ENCODE measurements at regions not wholly inside any gene's neighbourhood (a gene's known extent, or its start where the extent isn't known, plus 50 kb on each side); places are given as distances from the start of the nearest gene placed in this dataset.

DNA sequence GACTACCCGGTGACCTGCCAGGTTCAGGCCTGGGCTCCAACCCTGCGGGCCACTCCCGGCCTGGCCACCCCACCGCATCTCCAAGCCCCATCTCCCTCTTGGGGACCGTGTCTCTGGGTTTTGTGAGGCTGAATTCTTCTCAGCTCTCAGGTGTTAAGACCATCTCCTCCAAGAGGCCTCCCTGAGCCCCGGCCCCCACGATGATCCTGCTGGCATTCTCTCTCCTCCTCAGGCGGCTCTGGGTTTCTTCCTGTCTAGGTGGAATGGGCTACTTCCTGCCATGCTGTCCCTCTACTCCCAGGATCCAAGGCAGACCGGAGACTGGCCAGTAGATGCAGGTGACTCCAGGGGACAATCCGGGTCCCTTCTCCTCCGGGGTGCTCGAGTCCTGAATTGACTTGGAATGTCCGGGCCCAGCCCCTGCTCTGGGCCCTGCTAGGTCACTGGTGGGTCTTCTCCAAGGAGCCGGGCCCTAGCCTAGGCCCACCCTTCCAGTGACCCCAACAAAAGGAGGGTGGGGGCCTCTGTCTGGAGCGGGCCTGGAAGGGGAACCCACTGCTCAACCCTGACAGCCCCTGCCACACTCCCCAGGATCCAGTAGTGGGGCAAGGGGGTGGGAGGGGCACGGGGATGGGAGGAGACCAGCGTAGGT, 219.8 kb downstream of the C9orf50 start:
- H3K27me3 ChIP-seq, result no peaks in the 10 kb centered on the region
- H3K36me3 ChIP-seq, result no peaks in the 10 kb centered on the region
- no peak for TF ChIP-seq POLR2A (IDR thresholded peaks at IDR 0.05)
- TF ChIP-seq EP300 (IDR thresholded peaks at IDR 0.05), result no peak
- TF ChIP-seq, protein P1, sequence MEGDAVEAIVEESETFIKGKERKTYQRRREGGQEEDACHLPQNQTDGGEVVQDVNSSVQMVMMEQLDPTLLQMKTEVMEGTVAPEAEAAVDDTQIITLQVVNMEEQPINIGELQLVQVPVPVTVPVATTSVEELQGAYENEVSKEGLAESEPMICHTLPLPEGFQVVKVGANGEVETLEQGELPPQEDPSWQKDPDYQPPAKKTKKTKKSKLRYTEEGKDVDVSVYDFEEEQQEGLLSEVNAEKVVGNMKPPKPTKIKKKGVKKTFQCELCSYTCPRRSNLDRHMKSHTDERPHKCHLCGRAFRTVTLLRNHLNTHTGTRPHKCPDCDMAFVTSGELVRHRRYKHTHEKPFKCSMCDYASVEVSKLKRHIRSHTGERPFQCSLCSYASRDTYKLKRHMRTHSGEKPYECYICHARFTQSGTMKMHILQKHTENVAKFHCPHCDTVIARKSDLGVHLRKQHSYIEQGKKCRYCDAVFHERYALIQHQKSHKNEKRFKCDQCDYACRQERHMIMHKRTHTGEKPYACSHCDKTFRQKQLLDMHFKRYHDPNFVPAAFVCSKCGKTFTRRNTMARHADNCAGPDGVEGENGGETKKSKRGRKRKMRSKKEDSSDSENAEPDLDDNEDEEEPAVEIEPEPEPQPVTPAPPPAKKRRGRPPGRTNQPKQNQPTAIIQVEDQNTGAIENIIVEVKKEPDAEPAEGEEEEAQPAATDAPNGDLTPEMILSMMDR (IDR thresholded peaks at IDR 0.05), result no peak
- peaks cover 0 to 37% (median 9%) of the 10 kb centered on the region in 4 donors for H3K4me1 ChIP-seq
- 75% methylated on average over 13 to 15 of the region's 17 CpGs for WGBS, 2 donors
- H3K9me3 ChIP-seq, result no peaks in the 10 kb centered on the region
- H3K4me3 ChIP-seq, result no peak overlapping the region
- H3K27ac ChIP-seq, result peak overlapping the region in 3 of 4 donors; percentile 42 to 77 (median 70)
- DNase-seq (ENCODE audit: low spot score in 2 of 2), result no peak

DNA sequence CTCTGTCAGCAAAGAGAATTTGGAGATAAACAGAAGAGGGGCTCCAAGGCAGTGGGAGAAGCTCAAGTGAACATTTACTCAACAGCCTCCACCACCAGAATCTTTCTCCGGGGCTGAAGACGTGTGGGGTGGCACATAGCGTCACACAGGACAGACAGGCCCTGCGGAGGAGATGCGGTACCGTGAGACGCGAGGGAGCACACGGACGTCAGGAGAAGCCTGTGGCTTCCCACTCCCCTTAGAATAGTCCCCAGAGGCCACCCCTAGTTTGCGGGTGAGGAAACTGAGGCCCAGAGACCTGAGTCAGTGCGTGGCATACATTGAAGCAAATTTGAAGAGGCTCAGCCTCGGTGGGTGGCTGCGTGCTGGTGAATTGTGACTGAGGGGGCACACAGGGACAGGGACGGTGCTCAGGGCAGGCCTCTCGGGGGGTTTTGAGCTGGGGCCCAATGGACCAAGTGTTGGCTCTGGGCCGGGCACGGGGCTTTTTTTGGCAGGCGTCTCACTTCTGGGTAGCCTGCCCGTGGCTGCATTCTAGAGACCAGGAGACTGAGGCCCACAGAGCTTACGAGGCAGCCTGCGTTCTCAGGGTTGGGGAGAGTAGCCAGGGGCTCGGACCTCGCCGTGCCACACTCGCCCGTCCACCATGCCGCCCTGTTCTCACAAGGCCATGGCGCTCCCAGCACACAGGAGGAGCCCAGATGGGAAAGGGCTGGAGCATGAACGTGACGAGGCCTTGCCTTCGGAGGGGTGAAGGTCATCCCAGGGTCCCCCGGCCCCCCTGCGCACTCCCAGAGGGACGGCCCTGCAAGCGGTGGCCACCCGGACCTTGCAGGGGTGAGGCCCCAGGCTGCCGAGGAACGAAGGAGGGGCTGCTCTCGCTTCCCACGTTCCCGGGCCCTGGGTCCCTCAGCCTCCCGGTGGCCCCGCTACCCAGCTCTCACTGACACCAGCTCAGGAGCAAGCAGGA, 220.6 kb downstream of the C9orf50 start:
- no peaks in the 10 kb centered on the region for H3K9me3 ChIP-seq
- H3K27me3 ChIP-seq, result no peaks in the 10 kb centered on the region
- H3K4me3 ChIP-seq, result no peak overlapping the region
- no peaks in the 10 kb centered on the region for H3K36me3 ChIP-seq
- 78 to 83% methylated on average over 38 to 44 of the region's 44 CpGs for WGBS, 2 donors
- DNase-seq (ENCODE audit: low spot score in 2 of 2), result no peak
- peak overlapping the region in 1 of 4 donors; percentile 77 for H3K27ac ChIP-seq
- peaks cover 0 to 37% (median 9%) of the 10 kb centered on the region in 4 donors for H3K4me1 ChIP-seq
- TF ChIP-seq, protein P1 (IDR thresholded peaks at IDR 0.05), result no peak
- TF ChIP-seq POLR2A (IDR thresholded peaks at IDR 0.05) (no peak), EP300 (IDR thresholded peaks at IDR 0.05) (no peak)

DNA sequence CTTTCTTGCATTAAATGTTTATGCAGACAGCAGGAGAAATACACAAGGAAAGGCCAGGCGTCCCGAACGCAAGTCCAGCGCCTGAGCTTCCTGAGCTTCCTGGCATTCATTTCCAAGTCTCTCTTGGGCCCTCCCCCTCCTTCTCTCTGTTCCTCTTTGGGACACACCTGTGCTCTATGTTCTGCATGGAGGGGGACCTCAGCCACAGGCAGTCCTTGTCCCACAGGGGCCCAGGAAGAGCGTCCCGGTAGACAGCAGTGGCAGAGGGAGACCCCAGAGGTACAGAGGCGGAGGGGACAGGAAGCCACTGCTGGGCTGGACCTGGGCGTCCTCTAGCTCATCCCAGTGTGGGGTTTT, 221.3 kb downstream of the C9orf50 start:
- Histone ChIP-seq H3K27ac (no peak overlapping the region), H3K27me3 (no peaks in the 10 kb centered on the region), H3K4me1 (peaks cover 0 to 33% (median 9%) of the 10 kb centered on the region in 4 donors), H3K36me3 (no peaks in the 10 kb centered on the region), H3K4me3 (no peak overlapping the region), H3K9me3 (no peaks in the 10 kb centered on the region)
- WGBS, 2 donors, result 60 to 64% methylated on average over 8 of the region's 8 CpGs
- no peak for DNase-seq (ENCODE audit: low spot score in 2 of 2)
- no peak for TF ChIP-seq POLR2A (IDR thresholded peaks at IDR 0.05)
- TF ChIP-seq EP300 (IDR thresholded peaks at IDR 0.05), result no peak
- TF ChIP-seq, protein P1 (IDR thresholded peaks at IDR 0.05), result no peak

DNA sequence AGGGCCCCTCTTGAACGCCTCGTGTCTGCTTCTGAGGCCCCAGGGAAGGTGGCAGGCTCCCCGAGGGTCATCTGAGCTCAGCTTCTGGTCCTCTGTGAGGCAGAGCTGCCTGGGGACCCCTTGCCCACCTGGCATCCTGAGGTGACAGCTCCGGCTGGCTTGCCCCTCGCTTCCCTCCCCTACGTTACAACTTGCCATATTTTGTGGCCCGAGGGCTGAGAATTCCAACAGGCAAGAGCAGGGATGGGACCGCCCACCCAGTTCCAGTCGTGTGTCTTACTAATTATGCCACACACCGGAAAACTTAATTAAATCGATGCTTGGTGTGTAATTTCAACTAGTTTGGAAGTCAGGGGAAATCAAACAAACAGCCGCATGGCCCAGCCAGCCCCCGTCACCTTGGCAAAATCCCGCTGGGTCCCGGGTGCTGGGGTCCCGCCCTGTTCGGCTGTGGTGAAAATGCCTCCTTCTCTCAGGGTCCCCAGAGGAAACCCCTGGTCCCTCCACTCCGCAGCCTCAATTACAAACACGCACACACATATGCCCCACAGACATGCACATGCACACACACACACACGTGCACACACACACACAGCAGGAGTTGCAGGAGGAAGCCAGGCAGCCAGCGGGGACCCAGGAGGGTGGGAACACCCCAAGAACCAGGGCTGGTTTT, 221.0 kb upstream of the IER5L start:
- no peak overlapping the region for H3K27ac ChIP-seq
- DNase-seq (ENCODE audit: low spot score in 2 of 2), result no peak
- H3K36me3 ChIP-seq, result no peaks in the 10 kb centered on the region
- H3K27me3 ChIP-seq, result no peaks in the 10 kb centered on the region
- 78 to 83% methylated on average over 20 to 21 of the region's 21 CpGs for WGBS, 2 donors
- H3K4me3 ChIP-seq, result no peak overlapping the region
- TF ChIP-seq EP300 (IDR thresholded peaks at IDR 0.05) (no peak), POLR2A (IDR thresholded peaks at IDR 0.05) (no peak)
- TF ChIP-seq, protein P1 (IDR thresholded peaks at IDR 0.05), result no peak
- H3K9me3 ChIP-seq, result no peaks in the 10 kb centered on the region
- H3K4me1 ChIP-seq, result peaks cover 0 to 28% (median 9%) of the 10 kb centered on the region in 4 donors
